GM12872 (cell line): ENCODE measurements at regions not wholly inside any gene's neighbourhood (a gene's known extent, or its start where the extent isn't known, plus 50 kb on each side); places are given as distances from the start of the nearest gene placed in this dataset.

Experiments used
- CTCF ChIP-seq: IDR thresholded peaks from 3 replicates; pipeline ENCODE4 v1.5.1; 2011; ENCODE audit warnings: low read depth, mild to moderate bottlenecking, low read length, moderate library complexity; ENCODE audit not compliant: insufficient read depth

- no peak for TF ChIP-seq CTCF
Measured at GRCh38 chrX:39903937-39904336, 193.8 kb downstream of the BCOR start.

GRCh38 chrX:39904816-39905537, 192.8 kb downstream of the BCOR start:
- TF ChIP-seq CTCF = no peak

GRCh38 chrX:39905538-39905891, 192.2 kb downstream of the BCOR start:
- no peak for TF ChIP-seq CTCF

GRCh38 chrX:39905946-39906345, 191.8 kb downstream of the BCOR start:
- TF ChIP-seq CTCF = no peak

GRCh38 chrX:39907964-39908661, 189.6 kb downstream of the BCOR start:
- TF ChIP-seq CTCF = no peak

GRCh38 chrX:39909996-39910395, 187.8 kb downstream of the BCOR start:
- no peak for TF ChIP-seq CTCF

GRCh38 chrX:39910651-39911050, 187.1 kb downstream of the BCOR start:
- TF ChIP-seq CTCF = no peak
